Glomerular visceral epithelial cell (primary cell): ENCODE measurements at regions not wholly inside any gene's neighbourhood (a gene's known extent, or its start where the extent isn't known, plus 50 kb on each side); places are given as distances from the start of the nearest gene placed in this dataset.
"Not testable (repeated sequence)": the region's sequence is repeated elsewhere in the genome, so short reads cannot be mapped to it uniquely, and the experiment has no call there.

Experiments
- DNase-seq: peaks from one replicate; pipeline ENCODE4 v3.0.0-alpha.2; 2016; ENCODE audit errors: extremely low spot score

GRCh38 chr18:4544142-4544541 lies 89.0 kb upstream of the DLGAP1 start:
- DNase-seq, result no peak

- no peak for DNase-seq
These were observed 88.6 kb upstream of the DLGAP1 start for GRCh38 chr18:4543711-4544110.

- DNase-seq, result no peak
These were observed 86.5 kb upstream of the DLGAP1 start for GRCh38 chr18:4541588-4541987.

- DNase-seq, result no peak
These were observed 81.3 kb upstream of the DLGAP1 start for GRCh38 chr18:4536447-4536846.

- no peak for DNase-seq
These were observed 73.3 kb upstream of the DLGAP1 start for GRCh38 chr18:4528405-4528804.

- DNase-seq, result not testable (repeated sequence)
These were observed 72.7 kb upstream of the DLGAP1 start for GRCh38 chr18:4527826-4528225.

GRCh38 chr18:4524096-4524495 lies 69.0 kb upstream of the DLGAP1 start:
- no peak for DNase-seq

- no peak for DNase-seq
These were observed 56.1 kb upstream of the DLGAP1 start for GRCh38 chr18:4511166-4511565.

GRCh38 chr18:4510711-4511110 lies 55.6 kb upstream of the DLGAP1 start:
- DNase-seq, result peak; percentile 22

- no peak for DNase-seq
These were observed 55.1 kb upstream of the DLGAP1 start for GRCh38 chr18:4510160-4510559.
